SH-SY5Y (cell line): ENCODE measurements at regions not wholly inside any gene's neighbourhood (a gene's known extent, or its start where the extent isn't known, plus 50 kb on each side); places are given as distances from the start of the nearest gene placed in this dataset.

Experiments used
- GATA2 ChIP-seq: IDR thresholded peaks from 2 replicates; pipeline ENCODE4 v1.6.1; 2011; ENCODE audit warnings: mild to moderate bottlenecking, low read depth, low read length
- GATA3 ChIP-seq: IDR thresholded peaks from 2 replicates; pipeline ENCODE4 v1.6.1; 2011; ENCODE audit warnings: low read depth, mild to moderate bottlenecking, low read length, moderate library complexity

- TF ChIP-seq GATA2 (no peak), GATA3 (no peak)
Measured at GRCh38 chr14:27372771-27373170, 774.9 kb upstream of the NOVA1 start.

GRCh38 chr14:27384124-27384523 lies 786.3 kb upstream of the NOVA1 start:
- no peak for TF ChIP-seq GATA3
- no peak for TF ChIP-seq GATA2

- TF ChIP-seq GATA3, result no peak
- no peak for TF ChIP-seq GATA2
Measured at GRCh38 chr14:27386391-27386790, 788.6 kb upstream of the NOVA1 start.

DNA sequence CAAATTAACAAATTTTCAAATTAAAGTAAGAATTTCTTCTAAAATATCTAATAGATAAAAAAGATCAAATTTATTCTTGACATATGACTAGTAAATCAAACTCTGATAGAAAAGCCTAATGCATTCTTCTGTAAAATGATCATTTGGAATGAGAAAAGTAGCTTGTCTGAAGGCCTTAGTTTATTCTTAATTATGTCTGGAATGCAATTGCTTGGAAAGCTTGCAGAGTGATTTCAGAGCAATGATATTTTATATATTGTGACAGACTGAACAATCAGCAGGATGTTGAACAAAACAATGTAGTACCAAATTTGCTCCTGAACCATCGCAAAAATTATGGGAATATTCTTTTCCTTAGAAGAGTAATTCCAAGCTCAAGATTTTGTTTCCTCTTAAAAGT lies 789.6 kb upstream of the NOVA1 start:
- TF ChIP-seq GATA2 (no peak), GATA3 (no peak)

DNA sequence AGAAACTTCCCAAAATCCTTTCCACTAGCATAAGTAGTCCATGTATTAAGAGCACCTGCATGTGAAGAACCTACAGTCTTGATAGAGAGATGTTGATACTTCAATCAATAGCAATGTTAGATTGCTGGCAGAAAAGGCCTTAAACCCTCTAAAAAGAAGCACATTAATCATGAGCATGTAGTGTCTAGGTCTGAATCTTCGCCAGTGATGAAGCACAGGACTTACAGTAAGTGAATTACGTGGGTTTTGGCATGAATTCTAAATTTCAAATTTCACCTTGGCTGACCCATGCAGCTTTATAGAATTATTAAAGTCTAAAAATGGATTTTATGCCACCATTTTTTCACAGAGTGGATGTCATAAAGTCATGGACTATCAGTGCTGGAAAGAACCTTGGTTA lies 791.6 kb upstream of the NOVA1 start:
- no peak for TF ChIP-seq GATA2
- no peak for TF ChIP-seq GATA3

GRCh38 chr14:27390155-27390554 lies 792.3 kb upstream of the NOVA1 start:
- TF ChIP-seq GATA3 (no peak), GATA2 (no peak)

- TF ChIP-seq GATA2 (no peak), GATA3 (no peak)
Measured at GRCh38 chr14:27391331-27391730, 793.5 kb upstream of the NOVA1 start.

DNA sequence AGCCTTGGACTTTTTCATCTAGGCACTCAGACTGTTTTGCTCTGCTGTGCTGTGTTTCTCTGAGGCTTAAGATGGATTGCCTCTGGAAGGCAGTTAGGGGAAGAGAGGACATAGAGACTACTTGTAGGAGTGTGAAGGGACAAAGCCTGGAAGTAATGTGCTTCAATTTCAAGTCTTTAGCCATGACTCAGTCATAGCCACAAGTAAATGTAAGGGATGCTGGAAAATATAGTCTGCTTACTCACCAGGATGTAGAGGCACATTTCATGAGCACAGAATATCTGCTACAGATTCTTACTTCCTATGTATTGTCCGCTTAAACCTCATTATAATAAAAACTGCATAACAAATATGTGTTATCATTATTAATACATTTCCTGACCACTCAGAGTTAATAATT lies 794.3 kb upstream of the NOVA1 start:
- TF ChIP-seq GATA2 (no peak), GATA3 (no peak)

DNA sequence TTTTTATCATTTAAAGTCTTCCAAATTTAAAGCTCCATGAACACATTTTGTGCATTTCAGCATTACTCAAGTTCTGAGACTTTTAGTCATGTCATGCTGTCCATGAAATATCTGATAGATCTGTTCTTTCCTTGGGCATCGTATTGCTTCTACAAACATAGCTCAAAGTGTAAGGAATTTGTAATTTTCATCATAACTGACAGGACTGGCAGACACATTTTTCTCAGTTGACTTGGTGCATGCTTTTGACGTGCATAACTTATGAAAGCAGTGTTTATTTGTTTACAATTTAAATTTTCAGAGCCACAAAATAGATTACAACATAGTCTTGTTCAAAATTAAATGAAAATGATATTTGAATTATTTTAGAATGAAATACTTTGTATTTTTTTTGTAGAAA lies 812.1 kb upstream of the NOVA1 start:
- TF ChIP-seq GATA3 (no peak), GATA2 (no peak)

DNA sequence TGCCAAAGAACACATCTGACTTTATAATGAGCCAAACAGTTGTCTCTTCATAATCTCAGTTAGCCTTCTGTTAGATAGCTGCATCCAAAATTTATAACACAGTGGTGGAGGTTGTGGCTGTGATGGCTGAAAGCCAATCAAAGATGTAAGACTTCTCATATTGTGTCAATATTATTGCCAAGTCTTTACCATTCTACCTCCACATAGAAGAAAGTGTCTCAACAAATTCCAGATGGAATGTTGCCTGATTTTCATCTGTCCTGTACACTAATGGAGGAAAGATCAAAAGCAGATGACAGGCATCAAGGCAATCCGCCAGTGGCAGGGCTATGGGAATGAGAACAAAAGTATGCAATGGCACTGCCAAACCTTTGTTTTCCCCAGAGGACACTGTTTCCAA lies 813.1 kb upstream of the NOVA1 start:
- TF ChIP-seq GATA2 (peak; percentile 36; the same call in 1 of the 2 replicates), GATA3 (no peak)

- TF ChIP-seq GATA2, result no peak
- no peak for TF ChIP-seq GATA3
Measured at GRCh38 chr14:27427796-27428195, 830.0 kb upstream of the NOVA1 start.

DNA sequence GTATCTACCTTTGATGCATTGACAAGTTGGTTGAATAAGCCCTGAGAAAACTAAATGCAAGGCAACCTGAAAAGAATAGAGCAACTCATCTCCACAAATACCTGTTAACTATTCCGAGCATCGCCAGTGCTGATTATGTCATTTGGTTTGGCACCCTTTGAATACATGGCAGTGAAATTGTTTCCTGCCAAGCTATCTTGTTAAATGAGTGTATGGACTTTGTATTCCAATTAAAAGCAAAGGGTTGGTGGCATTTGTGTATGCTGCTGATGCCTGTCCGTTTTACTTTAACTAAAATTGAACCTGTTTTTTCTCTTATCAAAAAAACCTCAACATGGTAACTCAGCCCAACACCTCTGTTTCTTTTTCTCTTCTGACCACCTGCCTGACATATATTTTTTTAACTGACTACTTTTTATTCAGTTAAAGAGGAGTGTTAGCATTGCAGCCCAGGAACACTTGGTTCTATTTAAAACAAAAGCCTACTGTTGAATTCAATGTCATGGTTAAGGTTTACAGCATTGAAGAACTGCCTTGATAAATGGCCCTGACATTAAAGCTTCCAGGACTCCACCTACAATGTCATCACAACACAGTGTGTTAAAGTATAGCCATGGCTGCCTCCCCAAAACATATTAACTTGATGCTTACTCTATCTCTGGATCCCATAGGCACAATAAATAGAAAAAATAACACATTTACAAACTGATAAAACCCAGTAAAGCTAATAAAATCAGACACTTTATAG lies 838.3 kb upstream of the NOVA1 start:
- TF ChIP-seq GATA3, result no peak
- TF ChIP-seq GATA2, result no peak

- no peak for TF ChIP-seq GATA3
- no peak for TF ChIP-seq GATA2
Measured at GRCh38 chr14:27484633-27485032, 886.8 kb upstream of the NOVA1 start.

DNA sequence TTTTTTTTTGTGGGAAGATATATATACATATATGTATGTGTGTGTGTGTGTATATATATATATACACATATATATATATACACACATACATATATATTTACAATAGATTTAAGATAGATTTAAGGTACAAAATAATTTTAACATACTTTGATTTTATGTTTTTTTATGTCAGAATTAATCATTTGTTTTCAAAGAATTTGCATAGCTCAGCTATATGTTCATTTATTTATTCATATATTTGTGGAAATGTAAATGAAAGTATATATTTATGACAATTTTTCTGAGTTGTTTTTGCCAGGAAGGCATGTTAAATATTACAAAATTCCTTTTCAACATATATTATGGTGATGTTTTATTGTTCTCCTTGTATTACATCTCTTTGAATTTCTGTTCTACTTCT lies 887.4 kb upstream of the NOVA1 start:
- TF ChIP-seq GATA2 (no peak), GATA3 (no peak)

DNA sequence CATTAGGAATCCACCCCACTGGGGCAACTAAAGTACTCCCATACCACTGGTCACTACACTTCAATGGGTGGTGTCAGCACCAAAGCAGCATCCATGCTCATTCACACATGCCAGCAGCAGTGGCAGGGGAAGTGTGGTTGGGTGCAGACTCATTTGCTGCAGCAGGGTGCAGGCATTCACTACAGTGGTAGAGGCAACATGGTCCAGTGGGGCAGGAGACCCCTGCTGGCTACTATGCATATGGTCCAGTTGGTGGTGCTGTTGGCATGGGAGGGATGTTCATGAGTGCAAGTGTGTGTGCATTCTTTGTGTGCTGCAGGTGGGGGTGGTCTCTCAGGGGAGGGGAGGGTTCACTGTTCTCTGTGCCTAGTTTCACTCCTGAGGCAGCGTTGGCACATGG lies 908.4 kb upstream of the NOVA1 start:
- TF ChIP-seq GATA3, result no peak
- TF ChIP-seq GATA2, result no peak

DNA sequence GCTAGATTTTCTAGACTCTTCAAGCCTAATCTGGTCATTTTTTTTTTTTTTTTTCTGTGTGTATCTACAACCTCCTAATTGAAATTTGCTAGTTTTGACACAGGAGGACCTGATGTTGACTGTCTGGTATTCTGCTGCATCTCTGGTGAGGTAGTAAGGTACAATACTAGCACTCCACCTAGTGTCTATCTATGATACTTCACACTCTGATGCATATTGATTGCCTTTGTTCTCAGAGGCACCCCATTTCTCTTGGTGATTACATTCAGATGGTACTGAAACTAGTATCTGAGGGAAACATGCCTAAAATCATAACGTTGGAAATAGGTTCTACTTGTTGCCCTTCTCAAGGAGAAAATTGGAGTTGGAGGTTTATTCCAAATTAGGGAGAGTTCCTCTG lies 930.5 kb upstream of the NOVA1 start:
- TF ChIP-seq GATA2 (no peak), GATA3 (no peak)
